RWPE2 (cell line): ENCODE measurements at regions not wholly inside any gene's neighbourhood (a gene's known extent, or its start where the extent isn't known, plus 50 kb on each side); places are given as distances from the start of the nearest gene placed in this dataset.

Experiments used
- ATAC-seq: fragments of 200-7000 bp; cut with Tn5 transposase; 3 replicates; pipeline ENCODE4 v1.9.1; 2021; ENCODE audit warnings: low read depth
- DNase-seq: peaks from one replicate; pipeline ENCODE4 v3.0.0-alpha.2; 2020; ENCODE audit warnings: low spot score
- H3K27ac ChIP-seq: fragments of 450-650 bp; 2 replicates; pipeline ENCODE4 v1.5.1; 2017; ENCODE audit warnings: mild to moderate bottlenecking; ENCODE audit not compliant: poor library complexity, severe bottlenecking
- H3K27me3 ChIP-seq: fragments of 250-450 bp; sonication (Bioruptor Pico); 2 replicates; pipeline ENCODE4 v1.5.1; 2021; ENCODE audit warnings: mild to moderate bottlenecking, moderate library complexity; ENCODE audit not compliant: insufficient read depth, poor library complexity, severe bottlenecking
- H3K36me3 ChIP-seq: fragments of 250-450 bp; sonication (Bioruptor Pico); 2 replicates; pipeline ENCODE4 v1.5.1; 2020; ENCODE audit warnings: low read depth, mild to moderate bottlenecking, moderate library complexity
- H3K4me1 ChIP-seq: fragments of 250-450 bp; sonication (Bioruptor Pico); 2 replicates; pipeline ENCODE4 v1.5.1; 2021; ENCODE audit warnings: mild to moderate bottlenecking, moderate library complexity; ENCODE audit not compliant: insufficient read depth, poor library complexity, severe bottlenecking
- H3K4me3 ChIP-seq: fragments of 250-450 bp; sonication (Bioruptor Pico); 2 replicates; pipeline ENCODE4 v1.5.1; 2021; ENCODE audit warnings: mild to moderate bottlenecking, moderate library complexity; ENCODE audit not compliant: severe bottlenecking
- H3K9me3 ChIP-seq: fragments of 250-450 bp; sonication (Bioruptor Pico); 2 replicates; pipeline ENCODE4 v1.5.1; 2021; ENCODE audit warnings: mild to moderate bottlenecking, moderate library complexity; ENCODE audit not compliant: severe bottlenecking
- TF ChIP-seq, protein P1 (sequence below): fragments of 450-650 bp; IDR thresholded peaks from one replicate; pipeline ENCODE4 v1.5.1; 2017; ENCODE audit warnings: mild to moderate bottlenecking, moderate library complexity; ENCODE audit not compliant: poor library complexity, severe bottlenecking

GRCh38 chr20:22495172-22495571, 89.2 kb downstream of the FOXA2 start:
- ATAC-seq (no peak), DNase-seq (no peak)
- H3K27me3 ChIP-seq: no peaks in the 10 kb centered on the region
- H3K4me1 ChIP-seq: peaks cover 8% of the 10 kb centered on the region
- no peak overlapping the region for H3K27ac ChIP-seq
- TF ChIP-seq, protein P1, sequence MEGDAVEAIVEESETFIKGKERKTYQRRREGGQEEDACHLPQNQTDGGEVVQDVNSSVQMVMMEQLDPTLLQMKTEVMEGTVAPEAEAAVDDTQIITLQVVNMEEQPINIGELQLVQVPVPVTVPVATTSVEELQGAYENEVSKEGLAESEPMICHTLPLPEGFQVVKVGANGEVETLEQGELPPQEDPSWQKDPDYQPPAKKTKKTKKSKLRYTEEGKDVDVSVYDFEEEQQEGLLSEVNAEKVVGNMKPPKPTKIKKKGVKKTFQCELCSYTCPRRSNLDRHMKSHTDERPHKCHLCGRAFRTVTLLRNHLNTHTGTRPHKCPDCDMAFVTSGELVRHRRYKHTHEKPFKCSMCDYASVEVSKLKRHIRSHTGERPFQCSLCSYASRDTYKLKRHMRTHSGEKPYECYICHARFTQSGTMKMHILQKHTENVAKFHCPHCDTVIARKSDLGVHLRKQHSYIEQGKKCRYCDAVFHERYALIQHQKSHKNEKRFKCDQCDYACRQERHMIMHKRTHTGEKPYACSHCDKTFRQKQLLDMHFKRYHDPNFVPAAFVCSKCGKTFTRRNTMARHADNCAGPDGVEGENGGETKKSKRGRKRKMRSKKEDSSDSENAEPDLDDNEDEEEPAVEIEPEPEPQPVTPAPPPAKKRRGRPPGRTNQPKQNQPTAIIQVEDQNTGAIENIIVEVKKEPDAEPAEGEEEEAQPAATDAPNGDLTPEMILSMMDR: no peak
- no peak overlapping the region for H3K4me3 ChIP-seq
- H3K9me3 ChIP-seq: no peaks in the 10 kb centered on the region
- no peaks in the 10 kb centered on the region for H3K36me3 ChIP-seq

DNA sequence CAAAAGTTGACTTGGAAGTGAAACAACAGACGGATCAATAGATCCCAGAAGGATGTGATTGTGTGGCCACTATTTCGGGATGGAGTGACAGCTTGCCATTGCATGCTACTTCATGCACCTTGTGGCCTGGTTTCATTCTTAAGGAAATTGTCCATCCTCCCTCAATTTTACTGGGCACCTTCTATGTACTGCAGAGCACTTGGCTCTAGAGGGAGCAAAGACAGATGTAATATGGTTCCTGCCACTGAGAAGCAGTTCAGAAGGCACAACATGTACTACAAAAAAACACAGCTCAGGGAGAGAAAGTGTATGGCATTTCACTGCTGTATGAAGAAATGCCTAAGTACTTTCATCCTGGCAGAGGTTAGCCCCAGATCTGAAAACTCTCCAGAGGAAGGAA, 91.9 kb downstream of the FOXA2 start:
- H3K4me1 ChIP-seq: peaks cover 8% of the 10 kb centered on the region
- no peaks in the 10 kb centered on the region for H3K27me3 ChIP-seq
- no peak overlapping the region for H3K4me3 ChIP-seq
- H3K27ac ChIP-seq: no peak overlapping the region
- 0 out of 3 replicates have a peak, but pooled peaks have one; percentile 45 for ATAC-seq
- no peak for DNase-seq
- TF ChIP-seq, protein P1: no peak
- H3K9me3 ChIP-seq: no peaks in the 10 kb centered on the region
- H3K36me3 ChIP-seq: no peaks in the 10 kb centered on the region

- DNase-seq (no peak), ATAC-seq (no peak)
- Histone ChIP-seq H3K4me1 (no peaks in the 10 kb centered on the region), H3K36me3 (no peaks in the 10 kb centered on the region), H3K27me3 (no peaks in the 10 kb centered on the region), H3K27ac (no peak overlapping the region), H3K4me3 (no peak overlapping the region), H3K9me3 (peaks cover 4% of the 10 kb centered on the region)
- TF ChIP-seq, protein P1: no peak
Observed at GRCh38 chr20:22491194-22491505, 93.2 kb downstream of the FOXA2 start.

- H3K4me1 ChIP-seq: no peaks in the 10 kb centered on the region
- TF ChIP-seq, protein P1: peak; percentile 50
- H3K36me3 ChIP-seq: no peaks in the 10 kb centered on the region
- peaks cover 4% of the 10 kb centered on the region for H3K9me3 ChIP-seq
- ATAC-seq: peak; percentile 21; the same call in 1 of the 3 replicates
- no peak for DNase-seq
- no peak overlapping the region for H3K4me3 ChIP-seq
- H3K27me3 ChIP-seq: no peaks in the 10 kb centered on the region
- no peak overlapping the region for H3K27ac ChIP-seq
Observed at GRCh38 chr20:22490287-22491193, 93.8 kb downstream of the FOXA2 start.
